ENCODE measurements at regions not wholly inside any gene's neighbourhood (a gene's known extent, or its start where the extent isn't known, plus 50 kb on each side); places are given as distances from the start of the nearest gene placed in this dataset.
A peak's percentile ranks its signal among the peaks of the same experiment; 100 is the strongest.
"Not testable (repeated sequence)": the region's sequence is repeated elsewhere in the genome, so short reads cannot be mapped to it uniquely, and the experiment has no call there.

GRCh38 chr12:76971216-76971879 is 92.5 kb upstream of the CSRP2 start:
- in situ Hi-C loops (cut with HindIII; ENCODE audit: low pct_unique_long_range_greater_than_20kb, low sequenced_read_pairs); DNase-seq (ENCODE audit: low read depth in 1 of 2, low spot score in 1 of 2): not testable (repeated sequence)

- in situ Hi-C loops (cut with HindIII; ENCODE audit: low pct_unique_long_range_greater_than_20kb, low sequenced_read_pairs): no loop called here
- no peak for DNase-seq (ENCODE audit: low read depth in 1 of 2, low spot score in 1 of 2)
- TF ChIP-seq JUND (IDR thresholded peaks at IDR 0.05; ENCODE audit: low read depth): no peak
These were observed 88.5 kb upstream of the CSRP2 start for GRCh38 chr12:76967181-76967885.

- in situ Hi-C loops (cut with HindIII; ENCODE audit: low pct_unique_long_range_greater_than_20kb, low sequenced_read_pairs): no loop called here
- TF ChIP-seq JUND (IDR thresholded peaks at IDR 0.05; ENCODE audit: low read depth): no peak
- DNase-seq (ENCODE audit: low read depth in 1 of 2, low spot score in 1 of 2): no peak
These were observed 86.2 kb upstream of the CSRP2 start for GRCh38 chr12:76964784-76965571.

- no peak for TF ChIP-seq JUND (IDR thresholded peaks at IDR 0.05; ENCODE audit: low read depth)
- in situ Hi-C loops (cut with HindIII; ENCODE audit: low pct_unique_long_range_greater_than_20kb, low sequenced_read_pairs): no loop called here
- no peak for DNase-seq (ENCODE audit: low read depth in 1 of 2, low spot score in 1 of 2)
These were observed 83.3 kb upstream of the CSRP2 start for GRCh38 chr12:76962099-76962498.

- in situ Hi-C loops (cut with HindIII; ENCODE audit: low pct_unique_long_range_greater_than_20kb, low sequenced_read_pairs): no loop called here
- no peak for TF ChIP-seq JUND (IDR thresholded peaks at IDR 0.05; ENCODE audit: low read depth)
- DNase-seq (ENCODE audit: low read depth in 1 of 2, low spot score in 1 of 2): no peak
These were observed 78.5 kb upstream of the CSRP2 start for GRCh38 chr12:76957301-76957700.

- peak; percentile 33 to 88 for DNase-seq (ENCODE audit: low read depth in 1 of 2, low spot score in 1 of 2)
- in situ Hi-C loops (cut with HindIII; ENCODE audit: low pct_unique_long_range_greater_than_20kb, low sequenced_read_pairs): no loop called here
- no peak for TF ChIP-seq JUND (IDR thresholded peaks at IDR 0.05; ENCODE audit: low read depth)
These were observed 74.2 kb upstream of the CSRP2 start for GRCh38 chr12:76952995-76953394.

- DNase-seq (ENCODE audit: low read depth in 1 of 2, low spot score in 1 of 2): no peak
- TF ChIP-seq JUND (IDR thresholded peaks at IDR 0.05; ENCODE audit: low read depth): no peak
- in situ Hi-C loops (cut with HindIII; ENCODE audit: low pct_unique_long_range_greater_than_20kb, low sequenced_read_pairs): no loop called here
These were observed 70.1 kb upstream of the CSRP2 start for GRCh38 chr12:76948879-76949278.

DNA sequence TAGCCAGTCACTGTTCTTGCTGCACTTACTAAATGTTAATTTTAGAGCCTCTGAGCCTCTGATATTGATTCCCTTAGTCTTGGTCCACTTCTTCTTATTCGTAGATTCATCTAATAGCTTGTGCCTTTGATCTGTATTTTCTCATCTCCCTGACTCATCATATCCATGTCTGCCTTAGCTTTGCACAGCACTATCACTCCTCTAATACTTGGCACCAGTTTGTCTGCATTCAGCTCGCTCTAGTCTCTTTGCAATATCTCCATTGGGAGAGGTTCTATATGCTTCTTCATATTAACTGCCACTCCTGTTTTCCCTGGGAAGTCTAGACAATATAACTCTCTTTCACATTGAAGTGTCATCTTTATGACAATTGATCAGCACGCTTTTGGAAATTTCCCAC is 68.5 kb upstream of the CSRP2 start:
- in situ Hi-C loops (cut with HindIII; ENCODE audit: low pct_unique_long_range_greater_than_20kb, low sequenced_read_pairs): no loop called here
- no peak for TF ChIP-seq JUND (IDR thresholded peaks at IDR 0.05; ENCODE audit: low read depth)
- no peak for DNase-seq (ENCODE audit: low read depth in 1 of 2, low spot score in 1 of 2)

DNA sequence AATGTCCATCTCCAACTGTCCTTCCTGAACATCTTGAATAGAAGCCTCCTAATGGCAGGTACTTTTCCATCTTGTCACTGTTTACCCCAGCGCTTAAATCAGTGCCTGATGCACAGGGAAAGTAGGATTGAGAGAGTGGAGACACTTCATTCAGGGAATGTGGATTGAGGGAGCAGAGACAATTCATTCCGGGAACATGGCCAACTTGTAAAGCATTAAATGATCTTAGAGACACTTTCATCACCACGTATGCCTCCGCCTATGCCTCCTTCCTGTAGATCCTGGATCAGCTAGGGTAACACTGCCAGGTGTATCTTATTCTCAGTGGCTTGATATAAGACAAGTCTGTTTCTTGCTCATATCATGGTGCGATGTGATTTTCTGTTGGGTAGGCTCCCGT is 67.6 kb upstream of the CSRP2 start:
- in situ Hi-C loops (cut with HindIII; ENCODE audit: low pct_unique_long_range_greater_than_20kb, low sequenced_read_pairs): no loop called here
- no peak for DNase-seq (ENCODE audit: low read depth in 1 of 2, low spot score in 1 of 2)
- TF ChIP-seq JUND (IDR thresholded peaks at IDR 0.05; ENCODE audit: low read depth): no peak

DNA sequence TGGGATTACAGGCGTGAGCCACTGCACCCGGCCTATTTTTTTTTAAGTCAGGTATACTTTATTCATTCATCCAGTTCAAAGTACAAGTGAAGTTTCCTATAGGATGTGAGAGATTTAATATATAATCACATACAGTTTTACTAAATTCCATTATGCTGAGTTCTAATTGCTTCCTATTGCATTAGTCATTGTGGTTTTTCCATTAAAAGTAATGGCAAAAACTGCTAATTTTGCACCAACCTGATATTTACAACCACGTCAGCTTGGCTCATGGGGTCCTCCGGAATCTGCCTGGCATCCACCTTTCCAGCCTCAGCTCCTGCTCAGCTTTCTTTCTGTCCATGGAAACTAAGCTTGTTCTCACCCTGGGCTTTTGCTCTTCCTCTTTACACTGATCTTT is 67.0 kb upstream of the CSRP2 start:
- no peak for DNase-seq (ENCODE audit: low read depth in 1 of 2, low spot score in 1 of 2)
- in situ Hi-C loops (cut with HindIII; ENCODE audit: low pct_unique_long_range_greater_than_20kb, low sequenced_read_pairs): no loop called here
- TF ChIP-seq JUND (IDR thresholded peaks at IDR 0.05; ENCODE audit: low read depth): no peak

DNA sequence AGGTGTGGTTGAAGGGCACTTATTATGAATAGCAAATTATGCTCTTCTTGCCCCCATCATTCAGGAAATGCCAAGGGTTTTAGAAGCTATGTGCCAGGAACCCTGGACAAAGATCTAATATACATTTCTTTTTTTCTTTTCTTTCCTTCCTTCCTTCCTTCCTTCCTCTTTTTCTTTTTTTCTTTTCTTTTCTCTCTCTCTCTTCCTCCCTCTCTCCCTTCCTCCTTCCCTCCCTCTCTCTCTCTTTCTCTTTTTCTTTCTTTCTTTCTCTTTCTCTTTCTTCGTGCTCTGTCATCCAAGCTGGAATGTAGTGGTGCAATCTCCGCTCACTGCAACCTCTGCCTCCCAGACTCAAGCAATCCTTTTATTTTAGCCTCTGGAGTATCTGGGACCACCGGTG is 66.1 kb upstream of the CSRP2 start:
- in situ Hi-C loops (cut with HindIII; ENCODE audit: low pct_unique_long_range_greater_than_20kb, low sequenced_read_pairs): no loop called here
- no peak for TF ChIP-seq JUND (IDR thresholded peaks at IDR 0.05; ENCODE audit: low read depth)

GRCh38 chr12:76943008-76943407 is 64.2 kb upstream of the CSRP2 start:
- no peak for TF ChIP-seq JUND (IDR thresholded peaks at IDR 0.05; ENCODE audit: low read depth)
- DNase-seq (ENCODE audit: low read depth in 1 of 2, low spot score in 1 of 2): no peak
- in situ Hi-C loops (cut with HindIII; ENCODE audit: low pct_unique_long_range_greater_than_20kb, low sequenced_read_pairs): no loop called here

More for the DNA sequence above, 66.1 kb upstream of the CSRP2 start:
- DNase-seq (ENCODE audit: low read depth in 1 of 2, low spot score in 1 of 2): no peak

DNA sequence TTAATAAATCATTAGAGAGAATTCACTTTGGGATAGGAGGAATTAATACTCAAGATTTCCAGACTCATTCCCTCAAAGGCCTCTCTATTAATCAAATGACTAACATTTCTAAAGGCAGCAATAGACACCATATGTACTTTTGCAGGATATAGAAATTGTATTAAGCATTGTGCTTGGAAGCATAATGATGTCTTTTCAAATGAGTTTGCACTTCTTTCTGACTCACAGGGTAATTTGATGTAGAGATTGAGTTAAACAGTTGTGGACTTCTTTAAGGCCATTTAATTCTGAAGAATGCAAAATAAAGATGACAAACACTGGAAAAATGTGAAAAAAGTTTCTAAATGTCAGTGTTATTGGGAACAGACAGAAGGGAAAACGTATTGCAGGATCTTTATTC is 63.4 kb upstream of the CSRP2 start:
- in situ Hi-C loops (cut with HindIII; ENCODE audit: low pct_unique_long_range_greater_than_20kb, low sequenced_read_pairs): no loop called here
- TF ChIP-seq JUND (IDR thresholded peaks at IDR 0.05; ENCODE audit: low read depth): no peak
- no peak for DNase-seq (ENCODE audit: low read depth in 1 of 2, low spot score in 1 of 2)
